NAMALWA (cell line): ENCODE measurements at regions not wholly inside any gene's neighbourhood (a gene's known extent, or its start where the extent isn't known, plus 50 kb on each side); places are given as distances from the start of the nearest gene placed in this dataset.
A peak's percentile ranks its signal among the peaks of the same experiment; 100 is the strongest.
"Not testable (repeated sequence)": the region's sequence is repeated elsewhere in the genome, so short reads cannot be mapped to it uniquely, and the experiment has no call there.

Source experiments
- DNase-seq: peaks from one replicate; pipeline ENCODE4 v3.0.0-alpha.2; 2015; ENCODE audit warnings: low spot score

GRCh38 chr13:52324831-52325230, 81.1 kb downstream of the THSD1 start:
- not testable (repeated sequence) for DNase-seq

DNA sequence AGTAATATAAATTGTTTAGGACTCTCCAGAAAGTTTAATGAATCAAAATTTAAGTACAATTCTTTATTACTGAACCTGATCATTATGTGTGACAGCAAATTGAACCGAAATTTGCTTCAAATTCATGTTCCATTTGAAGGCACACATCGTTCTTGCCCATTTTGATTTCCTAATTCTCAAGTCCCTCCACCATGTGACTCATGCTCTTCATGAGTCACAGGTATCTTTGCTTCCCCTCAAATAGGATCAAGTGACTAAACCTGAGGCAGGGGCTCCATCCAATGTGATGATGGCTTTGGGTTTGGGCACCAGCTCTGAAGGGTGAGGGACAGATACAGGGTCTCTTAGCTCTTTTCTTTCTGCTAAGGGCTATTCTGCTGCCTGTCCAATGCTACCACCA, 86.1 kb downstream of the THSD1 start:
- no peak for DNase-seq

- DNase-seq: not testable (repeated sequence)
Measured at GRCh38 chr13:52309833-52310232, 96.1 kb downstream of the THSD1 start.

- not testable (repeated sequence) for DNase-seq
Measured at GRCh38 chr13:52306336-52306735, 99.6 kb downstream of the THSD1 start.

- not testable (repeated sequence) for DNase-seq
Measured at GRCh38 chr13:52303098-52303497, 102.9 kb downstream of the THSD1 start.

DNA sequence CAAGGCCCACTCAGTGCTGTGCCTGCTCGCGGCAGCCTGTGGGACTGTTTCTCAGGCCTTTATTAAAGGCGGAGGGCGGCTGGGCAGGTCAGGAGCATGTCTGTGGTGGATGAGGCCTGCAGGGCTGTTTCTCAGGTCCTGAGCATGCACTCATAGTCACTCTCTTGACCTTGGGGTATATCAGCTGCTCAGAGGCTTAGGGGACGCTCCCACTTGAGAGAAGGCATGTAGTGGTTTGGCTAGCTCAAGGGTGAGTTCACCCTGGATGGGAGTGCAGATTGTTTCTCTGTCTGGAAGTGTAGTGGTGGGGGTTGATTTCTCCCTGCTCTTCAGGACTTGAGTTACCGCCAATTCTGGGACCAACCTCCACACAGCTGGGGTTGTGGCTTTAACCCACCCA, 103.3 kb downstream of the THSD1 start:
- not testable (repeated sequence) for DNase-seq

- not testable (repeated sequence) for DNase-seq
Measured at GRCh38 chr13:52301810-52302400, 104.1 kb downstream of the THSD1 start.

- DNase-seq: not testable (repeated sequence)
Measured at GRCh38 chr13:52298079-52298661, 107.8 kb downstream of the THSD1 start.

DNA sequence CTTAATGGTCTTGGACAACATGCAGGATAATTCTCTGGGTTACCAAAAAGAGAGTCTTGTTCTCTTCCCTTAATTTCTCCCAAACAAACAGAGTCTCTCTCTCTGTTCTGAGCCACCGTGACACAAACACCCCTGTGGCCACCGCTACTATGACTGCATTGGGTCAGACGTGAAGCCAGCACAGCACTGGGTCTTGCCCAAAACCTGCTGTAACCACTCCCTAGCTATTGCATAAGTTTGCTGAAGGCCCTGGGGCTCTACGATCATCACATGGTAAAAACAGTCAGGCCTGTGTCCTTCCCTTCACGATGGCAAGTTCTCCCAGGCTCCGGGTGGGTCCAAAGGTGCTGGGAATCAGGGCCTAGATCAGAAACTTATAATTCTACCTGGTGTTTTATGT, 117.1 kb downstream of the THSD1 start:
- DNase-seq: not testable (repeated sequence)

DNA sequence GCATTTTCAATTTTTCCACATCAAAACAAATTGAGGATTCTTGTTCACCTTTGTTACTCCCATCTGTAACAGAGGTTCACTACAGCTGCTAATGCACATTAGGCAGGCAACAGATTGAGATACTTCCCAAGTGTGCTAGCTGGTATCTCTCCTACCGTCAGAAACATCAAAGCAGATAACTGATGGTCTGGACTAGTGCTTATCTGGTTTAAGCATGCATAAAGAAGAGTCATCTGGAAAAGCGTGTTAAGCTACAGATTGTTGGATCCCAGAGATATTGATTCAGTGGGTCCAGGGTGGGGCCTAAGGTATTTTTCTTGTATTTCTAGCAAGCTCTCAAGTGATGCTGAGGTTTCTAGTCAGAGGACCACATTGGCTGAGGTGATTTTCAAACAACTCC, 122.0 kb upstream of the NEK3 start:
- not testable (repeated sequence) for DNase-seq

GRCh38 chr13:52279408-52279807, 120.0 kb upstream of the NEK3 start:
- not testable (repeated sequence) for DNase-seq

- not testable (repeated sequence) for DNase-seq
Measured at GRCh38 chr13:52254299-52254698, 94.9 kb upstream of the NEK3 start.

DNA sequence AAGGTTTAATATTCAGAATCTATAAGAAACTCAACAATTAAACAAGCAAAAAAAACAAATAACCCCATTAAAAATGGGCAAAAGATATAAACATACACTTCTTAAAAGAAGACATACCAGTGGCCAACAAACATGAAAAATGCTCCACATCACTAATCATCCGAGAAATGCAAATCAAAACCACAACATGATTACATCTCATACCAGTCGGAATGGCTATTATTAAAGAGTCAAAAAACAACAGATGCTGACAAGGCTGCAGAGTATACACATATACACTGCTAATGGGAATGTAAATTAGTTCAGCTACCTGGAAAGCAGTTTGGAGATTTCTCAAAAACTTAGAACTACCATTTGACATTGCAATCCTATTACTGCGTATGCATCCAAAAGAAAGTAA, 81.4 kb upstream of the NEK3 start:
- peak; percentile 61 for DNase-seq

GRCh38 chr13:52235900-52236595, 76.7 kb upstream of the NEK3 start:
- peak; percentile 76 for DNase-seq

- not testable (repeated sequence) for DNase-seq
Measured at GRCh38 chr13:52234928-52235327, 75.5 kb upstream of the NEK3 start.

GRCh38 chr13:52223063-52223462, 63.7 kb upstream of the NEK3 start:
- not testable (repeated sequence) for DNase-seq

- not testable (repeated sequence) for DNase-seq
Measured at GRCh38 chr13:52213920-52214319, 54.5 kb upstream of the NEK3 start.

- not testable (repeated sequence) for DNase-seq
Measured at GRCh38 chr13:52212886-52213285, 53.5 kb upstream of the NEK3 start.

- not testable (repeated sequence) for DNase-seq
Measured at GRCh38 chr13:52211416-52211776, 52.0 kb upstream of the NEK3 start.

DNA sequence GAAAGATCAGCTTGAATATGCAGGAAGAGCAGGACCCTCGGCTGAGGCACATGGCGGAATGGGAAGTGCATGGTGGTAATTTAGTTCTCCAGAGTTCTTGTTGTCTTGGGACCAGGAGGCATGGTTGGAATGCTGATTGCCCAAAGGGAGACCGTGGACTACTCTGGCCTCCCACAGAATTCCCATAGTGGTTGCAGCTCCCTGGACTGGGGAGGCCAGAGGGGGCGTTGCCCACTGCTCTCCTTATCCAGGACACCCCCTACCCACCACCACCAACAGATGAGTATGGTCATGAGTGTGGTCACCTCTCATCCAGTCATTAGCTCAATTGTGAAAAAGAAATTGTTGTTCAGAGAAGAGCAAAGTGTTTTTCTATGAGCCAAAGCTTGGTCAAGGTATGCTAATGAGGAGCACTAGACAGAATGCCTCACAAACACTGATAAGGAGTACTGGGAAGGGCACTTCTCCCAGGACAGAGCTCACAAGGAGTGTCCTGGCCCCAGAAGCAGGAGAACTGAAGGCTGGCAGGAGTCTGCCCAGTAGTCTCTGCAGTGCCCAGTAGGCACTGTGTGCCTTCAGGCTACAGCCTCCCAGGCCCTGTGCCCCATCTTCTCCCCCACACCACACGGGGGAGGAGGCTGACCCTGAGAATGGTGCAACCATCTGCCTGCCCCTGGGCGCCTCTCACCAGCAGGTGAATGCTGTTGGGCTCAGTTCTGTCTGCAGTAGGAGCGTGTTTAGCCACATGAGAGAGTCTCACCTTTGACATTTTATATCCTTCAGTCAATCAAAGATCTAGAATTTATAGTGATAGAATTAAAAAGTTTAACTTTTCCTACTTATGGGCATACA, 51.4 kb upstream of the NEK3 start:
- DNase-seq: not testable (repeated sequence)
